Kidney glomerular epithelial cell (primary cell): ENCODE measurements at regions not wholly inside any gene's neighbourhood (a gene's known extent, or its start where the extent isn't known, plus 50 kb on each side); places are given as distances from the start of the nearest gene placed in this dataset.

Source experiments
- DNase-seq: peaks from one replicate; lab custom pipeline; 2025; lab: John Stamatoyannopoulos, UW

DNA sequence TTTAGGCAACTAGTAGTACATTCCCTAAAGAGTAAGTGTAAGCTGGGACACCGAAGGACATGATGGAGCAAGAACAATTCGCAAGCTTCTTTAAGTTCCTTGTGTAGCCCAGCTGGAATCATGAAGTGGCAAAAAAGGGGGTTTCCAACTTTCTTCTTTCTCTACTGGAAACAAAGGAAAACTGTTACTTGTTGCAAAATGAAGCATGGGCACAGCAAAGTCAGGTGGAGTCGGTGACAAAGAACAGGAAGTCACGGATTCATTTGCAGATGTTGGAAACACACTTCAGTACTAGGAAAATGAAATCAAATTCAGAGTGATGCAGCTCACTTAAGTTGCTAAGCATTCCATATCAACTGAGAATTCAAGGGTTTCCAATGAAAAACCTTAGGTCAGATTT lies 706.9 kb upstream of the STXBP6 start:
- no peak for DNase-seq

DNA sequence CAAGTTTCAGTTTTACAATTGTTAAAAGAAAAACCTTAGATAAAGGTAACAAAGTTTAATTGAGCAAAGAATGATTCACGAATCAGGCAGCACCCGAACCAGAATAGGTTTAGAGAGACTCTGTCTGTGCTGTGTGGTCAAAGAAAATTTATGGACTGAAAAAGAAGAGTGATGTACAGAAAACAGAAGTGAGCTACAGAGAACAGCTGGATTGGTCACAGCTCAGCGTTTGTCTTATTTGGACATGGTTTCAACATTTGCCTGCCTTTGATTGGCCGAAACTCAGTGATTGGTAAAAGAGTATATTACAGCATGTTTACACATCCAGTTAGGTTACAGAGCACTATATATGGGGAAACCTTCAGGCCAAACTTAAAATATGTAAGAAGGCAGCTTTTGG lies 703.2 kb upstream of the STXBP6 start:
- DNase-seq, result no peak

- no peak for DNase-seq
These were observed 700.5 kb upstream of the STXBP6 start for GRCh38 chr14:25750436-25750835.
